ENCODE measurements at regions not wholly inside any gene's neighbourhood (a gene's known extent, or its start where the extent isn't known, plus 50 kb on each side); places are given as distances from the start of the nearest gene placed in this dataset.

DNA sequence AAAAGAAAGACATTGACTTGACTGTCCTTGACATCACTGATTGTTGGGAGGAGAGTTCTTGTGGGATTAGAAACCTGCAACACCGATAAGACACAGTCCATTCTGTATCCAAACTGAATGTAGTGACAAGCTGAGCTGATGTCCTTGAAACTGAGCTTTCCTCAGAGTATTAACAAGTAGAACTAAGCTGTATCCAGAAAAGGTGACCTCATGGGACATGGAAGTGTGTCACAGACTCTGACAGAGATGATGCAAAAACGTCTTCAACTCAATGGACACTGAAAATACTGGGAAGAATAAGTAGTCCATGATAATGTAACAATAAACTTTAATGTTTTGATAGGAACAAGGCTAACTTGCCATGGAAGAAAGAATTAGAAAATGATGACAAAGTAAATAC lies 690.1 kb downstream of the CDH18 start:
- H4K20me1 ChIP-seq (ENCODE audit: control insufficient read depth, extremely low read depth, insufficient read depth, low read length): no peaks in the 10 kb centered on the region
- H3K36me3 ChIP-seq (ENCODE audit: control insufficient read depth, insufficient read depth, low read length): no peaks in the 10 kb centered on the region
- no peaks in the 10 kb centered on the region for H3K4me1 ChIP-seq (ENCODE audit: control insufficient read depth, extremely low read depth, insufficient read depth, low read length)
- H2AFZ ChIP-seq (ENCODE audit: low read length): no peak overlapping the region
- no peak overlapping the region for H3K4me2 ChIP-seq (ENCODE audit: extremely low read depth, insufficient read depth, low read length)
- TF ChIP-seq, protein P1, sequence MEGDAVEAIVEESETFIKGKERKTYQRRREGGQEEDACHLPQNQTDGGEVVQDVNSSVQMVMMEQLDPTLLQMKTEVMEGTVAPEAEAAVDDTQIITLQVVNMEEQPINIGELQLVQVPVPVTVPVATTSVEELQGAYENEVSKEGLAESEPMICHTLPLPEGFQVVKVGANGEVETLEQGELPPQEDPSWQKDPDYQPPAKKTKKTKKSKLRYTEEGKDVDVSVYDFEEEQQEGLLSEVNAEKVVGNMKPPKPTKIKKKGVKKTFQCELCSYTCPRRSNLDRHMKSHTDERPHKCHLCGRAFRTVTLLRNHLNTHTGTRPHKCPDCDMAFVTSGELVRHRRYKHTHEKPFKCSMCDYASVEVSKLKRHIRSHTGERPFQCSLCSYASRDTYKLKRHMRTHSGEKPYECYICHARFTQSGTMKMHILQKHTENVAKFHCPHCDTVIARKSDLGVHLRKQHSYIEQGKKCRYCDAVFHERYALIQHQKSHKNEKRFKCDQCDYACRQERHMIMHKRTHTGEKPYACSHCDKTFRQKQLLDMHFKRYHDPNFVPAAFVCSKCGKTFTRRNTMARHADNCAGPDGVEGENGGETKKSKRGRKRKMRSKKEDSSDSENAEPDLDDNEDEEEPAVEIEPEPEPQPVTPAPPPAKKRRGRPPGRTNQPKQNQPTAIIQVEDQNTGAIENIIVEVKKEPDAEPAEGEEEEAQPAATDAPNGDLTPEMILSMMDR (conservative IDR thresholded peaks at IDR 0.05 in 1 of 2, IDR thresholded peaks at IDR 0.05 in 1 of 2; ENCODE audit: low read depth in 1 of 2, low read length in 2 of 2): no peak
- no peak for TF ChIP-seq EZH2 (IDR thresholded peaks at IDR 0.05; ENCODE audit: low read length, missing control alignments)
- DNase-seq (ENCODE audit: low read depth in 2 of 2): no peak
- H3K27me3 ChIP-seq (ENCODE audit: control insufficient read depth, insufficient read depth, low read length): no peaks in the 10 kb centered on the region
- no peaks in the 10 kb centered on the region for H3K79me2 ChIP-seq (ENCODE audit: control insufficient read depth, insufficient read depth, low read length)
- H3K9me3 ChIP-seq (ENCODE audit: control insufficient read depth, insufficient read depth, low read depth, low read length): no peaks in the 10 kb centered on the region
- no peak overlapping the region for H3K27ac ChIP-seq (ENCODE audit: insufficient read depth, low read length)
- H3K9ac ChIP-seq (ENCODE audit: insufficient read depth, low read length): no peak overlapping the region
- H3K4me3 ChIP-seq (replicated peaks in 1 of 4; ENCODE audit: control extremely low read depth in 1 of 4, insufficient read depth in 1 of 4, low read depth in 3 of 4, low read length in 4 of 4): no peak overlapping the region

DNA sequence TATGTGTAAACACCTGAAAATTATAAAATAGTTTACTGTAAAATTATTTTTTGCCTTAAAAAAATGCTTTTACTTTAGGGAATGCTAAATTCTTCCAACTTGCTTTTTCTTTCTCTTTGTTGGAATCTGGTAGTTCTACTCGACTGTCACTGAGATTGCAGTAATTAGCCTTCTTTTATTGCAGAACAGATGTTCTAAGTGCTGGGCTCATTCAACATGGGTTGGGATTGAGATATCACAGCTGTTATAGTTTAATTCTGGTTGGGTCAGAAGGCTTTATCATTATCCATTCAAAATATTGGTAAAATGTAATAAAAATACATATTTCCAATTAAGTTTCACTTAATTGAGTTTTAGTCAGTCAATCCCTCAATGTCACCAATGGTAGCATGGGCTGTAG lies 686.7 kb downstream of the CDH18 start:
- Histone ChIP-seq H3K4me3 (replicated peaks in 1 of 4; ENCODE audit: control extremely low read depth in 1 of 4, insufficient read depth in 1 of 4, low read depth in 3 of 4, low read length in 4 of 4) (no peak overlapping the region), H2AFZ (ENCODE audit: low read length) (no peak overlapping the region), H3K36me3 (ENCODE audit: control insufficient read depth, insufficient read depth, low read length) (no peaks in the 10 kb centered on the region), H3K4me1 (ENCODE audit: control insufficient read depth, extremely low read depth, insufficient read depth, low read length) (no peaks in the 10 kb centered on the region), H3K27me3 (ENCODE audit: control insufficient read depth, insufficient read depth, low read length) (no peaks in the 10 kb centered on the region), H3K9ac (ENCODE audit: insufficient read depth, low read length) (no peak overlapping the region), H3K27ac (ENCODE audit: insufficient read depth, low read length) (no peak overlapping the region), H3K4me2 (ENCODE audit: extremely low read depth, insufficient read depth, low read length) (no peak overlapping the region), H4K20me1 (ENCODE audit: control insufficient read depth, extremely low read depth, insufficient read depth, low read length) (no peaks in the 10 kb centered on the region), H3K9me3 (ENCODE audit: control insufficient read depth, insufficient read depth, low read depth, low read length) (no peaks in the 10 kb centered on the region), H3K79me2 (ENCODE audit: control insufficient read depth, insufficient read depth, low read length) (no peaks in the 10 kb centered on the region)
- TF ChIP-seq, protein P1 (conservative IDR thresholded peaks at IDR 0.05 in 1 of 2, IDR thresholded peaks at IDR 0.05 in 1 of 2; ENCODE audit: low read depth in 1 of 2, low read length in 2 of 2): no peak
- TF ChIP-seq EZH2 (IDR thresholded peaks at IDR 0.05; ENCODE audit: low read length, missing control alignments): no peak
- DNase-seq (ENCODE audit: low read depth in 2 of 2): no peak

DNA sequence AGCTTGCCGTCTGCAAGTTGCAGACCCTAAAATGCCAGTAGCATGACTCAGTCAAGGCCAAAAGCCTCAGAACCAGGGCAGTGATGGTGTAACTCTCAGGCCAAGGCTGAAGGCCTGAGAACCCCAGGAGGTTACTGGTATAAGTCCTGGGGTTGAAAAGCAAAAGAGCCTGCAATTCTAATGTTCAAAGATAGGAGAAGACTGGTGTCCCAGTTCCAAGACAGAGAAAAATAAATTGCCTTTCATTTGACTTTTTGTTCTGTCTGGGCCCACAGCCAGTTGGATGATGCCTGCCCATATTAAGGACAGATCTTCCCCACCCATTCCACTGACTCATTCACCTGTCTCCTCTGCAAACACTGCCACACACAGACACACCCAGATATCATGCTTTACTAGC lies 673.2 kb downstream of the CDH18 start:
- Histone ChIP-seq H3K9me3 (ENCODE audit: control insufficient read depth, insufficient read depth, low read depth, low read length) (no peaks in the 10 kb centered on the region), H3K27me3 (ENCODE audit: control insufficient read depth, insufficient read depth, low read length) (no peaks in the 10 kb centered on the region), H3K36me3 (ENCODE audit: control insufficient read depth, insufficient read depth, low read length) (no peaks in the 10 kb centered on the region), H3K27ac (ENCODE audit: insufficient read depth, low read length) (no peak overlapping the region), H3K4me3 (replicated peaks in 1 of 4; ENCODE audit: control extremely low read depth in 1 of 4, insufficient read depth in 1 of 4, low read depth in 3 of 4, low read length in 4 of 4) (no peak overlapping the region), H3K4me1 (ENCODE audit: control insufficient read depth, extremely low read depth, insufficient read depth, low read length) (no peaks in the 10 kb centered on the region), H3K4me2 (ENCODE audit: extremely low read depth, insufficient read depth, low read length) (no peak overlapping the region), H4K20me1 (ENCODE audit: control insufficient read depth, extremely low read depth, insufficient read depth, low read length) (no peaks in the 10 kb centered on the region), H3K79me2 (ENCODE audit: control insufficient read depth, insufficient read depth, low read length) (no peaks in the 10 kb centered on the region), H2AFZ (ENCODE audit: low read length) (no peak overlapping the region), H3K9ac (ENCODE audit: insufficient read depth, low read length) (no peak overlapping the region)
- TF ChIP-seq EZH2 (IDR thresholded peaks at IDR 0.05; ENCODE audit: low read length, missing control alignments): no peak
- TF ChIP-seq, protein P1 (conservative IDR thresholded peaks at IDR 0.05 in 1 of 2, IDR thresholded peaks at IDR 0.05 in 1 of 2; ENCODE audit: low read depth in 1 of 2, low read length in 2 of 2): peak in 1 of 2 donors; percentile 50
- peak; percentile 57 to 91 for DNase-seq (ENCODE audit: low read depth in 2 of 2)
